COLO668 (cell line): ENCODE measurements at regions not wholly inside any gene's neighbourhood (a gene's known extent, or its start where the extent isn't known, plus 50 kb on each side); places are given as distances from the start of the nearest gene placed in this dataset.

Experiments used
- DNase-seq: peaks from one replicate; lab custom pipeline; 2025; ENCODE audit not compliant: unreplicated experiment; lab: John Stamatoyannopoulos, UW

DNA sequence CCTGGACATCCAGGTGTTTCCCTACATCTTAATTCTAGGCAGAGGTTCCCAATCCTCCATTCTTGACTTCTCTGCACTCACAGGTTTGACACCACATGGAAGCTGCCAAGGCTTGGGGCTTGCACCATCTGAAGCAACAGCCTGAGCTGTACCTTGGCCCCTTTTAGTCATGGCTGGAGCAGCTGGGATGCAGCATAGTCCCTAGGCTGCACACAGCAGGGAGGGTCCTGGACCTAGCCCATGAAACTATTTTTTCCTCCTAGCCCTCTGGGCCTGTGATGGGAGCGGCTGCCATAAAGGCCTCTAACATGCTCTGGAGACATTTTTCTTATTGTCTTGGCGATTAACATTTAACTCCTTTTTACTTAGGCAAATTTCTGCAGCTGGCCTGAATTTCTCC, 417.2 kb upstream of the FLRT2 start:
- no peak for DNase-seq

DNA sequence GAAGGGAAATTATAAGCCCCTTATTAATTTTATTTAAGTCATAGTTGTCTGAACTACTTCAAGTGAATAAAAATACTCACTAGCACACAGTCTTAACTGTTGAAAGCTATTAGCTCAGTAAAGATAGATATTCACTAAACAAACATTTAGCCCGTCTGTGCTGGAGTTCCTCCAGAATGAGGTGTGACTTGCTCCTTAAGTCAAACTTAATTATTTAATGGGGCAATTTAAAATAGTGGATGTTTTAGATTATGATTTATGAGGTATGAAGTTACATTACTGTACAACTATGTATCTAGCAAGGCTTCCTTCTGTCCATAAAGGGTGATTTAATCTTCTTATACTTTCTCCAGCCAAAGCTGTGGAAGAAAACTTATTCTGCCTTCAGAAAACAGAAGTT, 414.0 kb upstream of the FLRT2 start:
- no peak for DNase-seq

DNA sequence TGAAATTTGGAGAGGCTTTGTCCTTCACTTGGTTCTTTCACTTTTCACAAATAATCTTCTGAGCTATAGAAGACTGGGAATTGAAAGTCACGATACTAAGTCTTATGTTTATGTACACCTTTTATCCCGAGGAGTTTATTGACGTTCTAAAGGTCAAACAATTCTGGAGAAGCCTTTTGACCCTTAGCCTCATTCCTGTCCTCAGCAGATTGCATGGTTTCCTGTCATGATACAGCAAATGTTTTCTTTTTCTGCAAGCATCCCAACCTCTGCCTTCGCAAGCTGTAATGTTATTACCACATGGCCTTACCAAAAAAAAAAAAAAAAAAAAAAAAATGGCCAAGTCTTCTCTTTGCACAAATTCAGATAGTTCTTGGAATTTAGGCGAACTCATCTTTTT, 411.7 kb upstream of the FLRT2 start:
- DNase-seq = no peak

DNA sequence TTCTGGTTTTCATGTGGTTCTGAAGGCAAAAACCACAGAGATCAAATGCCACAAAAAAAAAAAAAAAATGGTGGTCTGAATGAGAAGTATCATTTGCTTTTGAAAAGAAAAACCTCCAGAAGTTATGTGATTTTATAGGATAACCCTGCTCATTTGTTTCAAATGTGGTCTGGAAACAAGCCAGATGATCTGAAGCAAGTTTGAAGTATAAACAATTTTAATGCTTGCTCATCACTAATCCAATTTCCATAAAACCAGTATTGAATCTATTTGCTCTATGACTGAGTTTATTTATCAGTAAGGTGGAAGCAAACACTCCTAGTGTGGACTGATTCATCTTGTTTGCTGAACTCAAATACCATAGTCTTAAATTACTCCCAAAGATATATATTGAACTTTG, 407.3 kb upstream of the FLRT2 start:
- no peak for DNase-seq

DNA sequence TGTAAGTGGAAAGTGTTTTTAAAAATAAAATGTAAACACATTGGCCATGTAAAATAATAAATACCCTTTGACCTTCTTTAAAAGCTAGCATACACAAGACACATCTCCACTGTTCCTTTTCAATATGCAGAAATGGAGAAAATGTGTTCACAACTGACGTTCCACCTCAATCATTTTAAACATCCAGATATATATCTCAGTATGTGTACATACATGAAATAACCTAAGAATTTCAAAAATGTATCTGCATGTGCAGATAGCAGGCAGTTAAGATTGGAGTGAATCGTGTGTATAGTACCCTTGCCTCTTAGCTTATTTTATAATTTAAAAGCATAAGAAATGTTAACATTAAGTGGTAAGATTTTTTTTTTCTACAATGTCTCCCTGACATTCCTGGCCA, 406.2 kb upstream of the FLRT2 start:
- DNase-seq = no peak

DNA sequence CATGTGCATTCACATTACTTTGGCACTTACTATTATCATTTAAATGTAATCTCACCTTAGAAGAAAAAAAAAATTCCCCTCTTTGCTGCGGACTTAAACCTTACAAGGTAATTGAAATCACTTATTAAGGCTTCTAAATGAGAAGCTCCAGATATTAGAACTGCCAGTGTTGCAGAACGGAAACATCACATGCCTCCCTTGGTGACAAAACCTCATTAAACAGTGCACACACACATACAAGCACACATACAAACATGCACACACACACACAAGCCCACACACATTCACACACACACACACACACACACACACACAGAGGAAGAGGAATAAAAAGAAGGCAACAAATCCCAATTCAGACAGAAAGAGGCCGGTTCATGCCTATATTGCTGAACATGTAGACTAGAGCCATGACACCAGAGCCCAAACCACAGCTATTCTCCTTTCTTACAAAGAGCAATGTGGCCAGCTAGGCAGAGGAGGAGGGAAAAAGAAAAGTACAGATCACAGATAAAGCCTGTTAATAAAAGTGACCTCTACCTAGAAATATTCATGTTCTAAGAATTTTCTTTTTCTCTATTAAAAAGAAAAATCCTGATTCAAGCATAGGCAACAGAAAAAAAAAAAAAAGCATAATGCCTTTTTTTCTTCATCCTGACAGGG, 405.2 kb upstream of the FLRT2 start:
- no peak for DNase-seq

DNA sequence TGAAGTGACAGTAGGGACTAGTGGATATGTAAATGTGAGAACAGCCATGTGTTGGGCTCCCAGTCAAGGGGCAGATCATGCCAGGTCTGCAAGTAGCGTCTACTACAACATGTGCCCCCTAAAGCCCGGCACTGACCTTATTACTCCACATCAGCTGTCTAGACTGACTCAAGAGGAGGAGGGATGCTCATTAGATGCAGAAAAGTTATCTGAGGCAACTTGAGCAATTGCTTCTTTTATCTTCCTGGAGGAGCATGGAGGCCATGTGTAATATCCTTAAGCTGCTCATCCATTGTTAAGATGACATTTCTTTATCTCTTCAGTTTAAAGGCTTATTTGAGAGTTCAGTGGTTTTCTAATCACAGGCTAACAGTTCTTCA, 404.7 kb upstream of the FLRT2 start:
- no peak for DNase-seq

DNA sequence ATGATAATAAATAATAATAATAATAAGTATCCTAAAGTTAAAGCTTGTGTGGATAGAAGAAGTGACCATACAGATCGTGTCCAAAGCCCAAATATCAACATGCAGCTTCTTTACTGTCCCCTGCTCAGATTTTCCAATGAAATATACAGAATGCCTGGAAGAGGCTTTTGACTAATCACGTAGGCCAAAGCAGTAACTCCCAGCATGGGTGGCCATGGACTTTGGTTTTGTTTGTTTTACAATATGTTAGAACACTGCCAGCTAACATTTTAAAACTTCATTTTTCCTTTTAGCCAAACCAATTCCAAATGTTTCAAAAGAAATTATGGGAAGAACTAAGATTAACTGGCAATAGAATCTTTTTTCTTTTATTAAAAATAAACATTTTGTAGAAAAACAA, 400.0 kb upstream of the FLRT2 start:
- no peak for DNase-seq

DNA sequence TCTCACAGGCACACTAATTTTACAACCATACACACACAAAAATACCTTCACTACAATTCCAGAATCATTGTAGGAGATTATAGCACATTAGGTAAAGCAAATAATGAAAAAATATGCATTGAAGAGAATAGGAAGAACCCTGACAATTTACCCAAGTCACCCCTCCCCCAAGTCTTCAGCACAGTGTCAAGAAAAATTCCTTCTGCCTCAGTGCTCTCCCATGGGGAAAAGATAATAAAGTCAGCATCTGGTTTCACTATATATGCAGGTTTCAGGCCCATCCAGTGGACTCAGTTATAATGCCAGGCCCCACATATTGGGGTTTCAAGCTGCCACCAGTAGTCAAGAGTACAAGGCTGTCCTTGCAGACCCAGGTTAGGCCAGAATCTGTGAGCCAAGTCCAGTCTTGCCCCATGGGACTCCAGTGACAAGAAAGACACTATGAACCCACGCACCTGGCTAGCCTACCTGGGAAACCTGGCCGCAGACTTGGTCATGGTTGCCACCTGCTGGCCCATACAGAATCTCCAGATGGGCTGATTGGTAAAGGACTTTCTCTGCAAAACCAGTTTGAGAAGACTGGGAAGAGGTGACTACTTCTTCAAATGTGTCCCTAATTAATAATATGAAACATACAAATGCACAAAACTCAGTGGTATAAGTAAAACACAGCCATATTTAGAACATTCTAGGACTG, 398.6 kb upstream of the FLRT2 start:
- DNase-seq = peak; percentile 55

DNA sequence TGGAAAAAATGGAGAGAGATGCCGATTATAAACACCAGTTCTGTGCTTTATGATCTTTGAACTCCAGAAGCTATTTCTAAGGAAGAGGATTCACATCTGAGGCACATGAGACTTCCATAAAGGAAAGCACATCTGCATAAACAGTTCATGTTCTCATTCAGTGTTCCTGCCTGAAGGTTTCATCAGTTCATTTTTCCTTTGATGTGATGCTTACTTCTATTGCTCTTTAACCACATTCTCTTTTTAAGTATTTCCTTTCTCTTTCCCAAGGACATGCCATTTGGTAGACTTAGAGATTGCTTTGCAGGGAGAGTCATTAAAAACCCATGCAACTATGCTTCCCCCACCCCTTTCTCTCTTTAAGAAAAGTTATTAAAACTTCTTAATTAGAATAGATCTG, 387.0 kb upstream of the FLRT2 start:
- DNase-seq = no peak

DNA sequence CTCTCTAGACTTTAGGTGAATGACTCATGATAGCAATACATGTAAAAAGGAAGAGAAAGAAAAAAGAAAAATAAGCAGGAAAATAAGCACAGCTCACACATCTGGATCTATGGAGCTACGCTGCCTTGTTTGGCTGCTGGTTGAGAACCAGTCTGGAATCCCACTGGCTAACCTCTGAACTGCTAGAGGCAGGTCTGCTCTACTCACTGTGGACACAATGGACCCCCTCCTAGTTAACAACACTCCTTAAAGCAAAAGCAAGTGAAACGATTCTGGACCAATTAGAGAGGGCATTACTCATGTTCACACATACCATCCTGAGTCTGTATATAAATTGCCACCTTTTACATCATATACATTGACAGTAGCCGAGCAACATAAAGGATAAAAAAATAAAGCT, 383.2 kb upstream of the FLRT2 start:
- no peak for DNase-seq

DNA sequence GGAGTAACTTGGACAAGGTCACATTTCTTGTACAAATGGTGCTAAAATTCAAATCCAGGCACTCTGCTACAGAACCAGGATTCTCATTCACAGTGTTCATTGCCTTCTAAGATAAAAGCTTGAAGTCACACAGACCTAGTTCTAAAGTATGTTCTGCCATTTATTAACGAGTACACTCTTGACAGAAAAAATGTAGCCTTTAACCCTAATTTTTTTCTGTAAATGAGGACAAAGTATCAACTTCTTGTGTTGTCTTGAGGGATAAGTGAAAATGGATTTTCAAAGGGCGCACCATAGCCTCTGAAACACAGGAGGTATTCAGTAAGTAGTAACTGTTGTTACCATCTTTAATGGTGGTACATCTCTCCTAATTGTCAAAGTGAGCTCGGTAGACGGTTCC, 379.8 kb upstream of the FLRT2 start:
- DNase-seq = no peak

DNA sequence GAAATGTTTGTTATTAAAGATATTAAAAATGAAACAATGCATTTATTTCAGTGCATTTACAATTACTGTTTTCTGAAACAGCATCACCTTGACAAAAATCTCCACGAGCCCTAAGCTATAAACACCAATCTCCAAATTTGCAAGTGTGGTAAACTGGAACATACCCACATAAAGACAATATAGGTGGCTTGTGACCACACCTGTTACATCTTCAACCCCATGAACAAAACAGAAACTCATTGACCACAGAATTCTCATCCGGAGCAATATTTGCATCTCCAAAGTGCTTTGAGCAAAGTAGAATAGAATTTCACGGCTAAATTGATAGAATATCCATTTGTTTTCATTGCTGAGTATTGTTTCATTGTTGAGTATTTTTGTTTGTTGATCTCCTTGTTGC, 375.2 kb upstream of the FLRT2 start:
- no peak for DNase-seq

DNA sequence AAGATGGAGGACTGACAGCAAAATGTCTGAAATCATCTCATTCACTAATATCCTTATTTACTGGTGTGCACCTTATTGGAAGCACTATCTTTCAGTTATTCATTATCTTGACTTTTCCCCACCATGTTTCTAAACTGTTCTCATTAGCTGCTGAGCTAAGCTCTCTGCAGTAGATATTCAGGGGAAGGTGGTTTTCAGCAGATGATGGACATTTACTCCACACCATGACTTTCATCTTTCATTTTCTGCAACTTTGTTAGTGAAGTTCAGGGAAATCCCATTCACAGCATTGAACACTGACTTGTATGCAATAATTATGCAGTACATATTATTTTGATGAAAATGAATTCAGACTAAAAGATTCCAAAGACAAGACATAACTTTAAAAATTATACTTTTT, 373.6 kb upstream of the FLRT2 start:
- DNase-seq = no peak

DNA sequence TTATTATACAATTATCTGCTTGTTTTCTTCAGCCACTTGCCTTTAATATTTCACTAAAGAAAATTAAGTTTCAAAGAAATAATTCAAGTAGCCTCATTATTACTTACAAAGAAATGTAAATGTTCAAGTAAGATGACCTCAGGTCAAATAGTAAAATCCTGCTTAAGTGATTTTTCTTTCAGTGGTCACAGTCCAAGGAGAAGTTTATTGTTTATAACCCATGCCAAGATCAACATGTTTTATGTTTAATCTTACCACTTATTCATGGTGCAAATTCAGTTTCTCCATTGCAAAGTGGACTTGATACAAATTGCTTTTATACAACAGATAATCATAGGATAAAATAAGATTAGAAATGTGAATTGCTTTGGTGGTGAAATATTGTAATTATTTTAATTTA, 370.2 kb upstream of the FLRT2 start:
- no peak for DNase-seq

DNA sequence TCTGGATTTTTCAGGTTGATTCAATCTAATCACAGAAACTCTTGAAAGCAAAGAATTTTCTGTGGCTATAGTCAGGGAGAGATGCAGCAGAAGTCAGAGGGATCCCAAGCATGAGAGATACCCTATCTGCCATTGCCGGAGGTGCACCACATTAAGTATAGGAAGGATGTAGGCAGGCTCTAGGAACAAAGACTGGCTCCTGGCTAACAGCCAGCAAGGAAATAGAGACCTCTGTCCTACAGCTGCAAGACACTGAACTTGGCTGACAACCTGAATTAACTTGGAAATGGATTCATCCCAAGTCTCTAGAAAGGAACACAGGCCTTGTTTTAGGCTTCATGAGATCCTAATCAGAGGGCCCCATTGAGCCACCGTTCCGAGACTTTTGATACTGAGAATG, 364.9 kb upstream of the FLRT2 start:
- no peak for DNase-seq

DNA sequence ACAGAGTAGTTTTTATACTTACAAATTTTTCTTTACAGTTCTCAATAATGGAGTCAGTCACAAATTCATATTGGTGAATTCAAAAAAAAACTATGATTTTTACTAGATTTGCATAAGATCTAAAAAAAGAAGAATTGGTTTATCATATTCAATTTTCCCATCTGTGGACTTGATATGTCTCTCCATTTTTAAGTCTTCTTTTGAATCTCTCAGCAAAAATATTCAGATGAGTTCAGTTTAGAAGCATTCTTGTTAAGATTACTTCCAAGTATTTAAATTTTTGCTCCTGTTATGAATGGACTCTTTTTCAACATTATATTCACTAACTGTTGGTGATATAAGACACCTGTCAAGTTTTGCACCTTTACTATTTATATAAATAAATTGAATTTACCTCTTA, 360.6 kb upstream of the FLRT2 start:
- DNase-seq = no peak

DNA sequence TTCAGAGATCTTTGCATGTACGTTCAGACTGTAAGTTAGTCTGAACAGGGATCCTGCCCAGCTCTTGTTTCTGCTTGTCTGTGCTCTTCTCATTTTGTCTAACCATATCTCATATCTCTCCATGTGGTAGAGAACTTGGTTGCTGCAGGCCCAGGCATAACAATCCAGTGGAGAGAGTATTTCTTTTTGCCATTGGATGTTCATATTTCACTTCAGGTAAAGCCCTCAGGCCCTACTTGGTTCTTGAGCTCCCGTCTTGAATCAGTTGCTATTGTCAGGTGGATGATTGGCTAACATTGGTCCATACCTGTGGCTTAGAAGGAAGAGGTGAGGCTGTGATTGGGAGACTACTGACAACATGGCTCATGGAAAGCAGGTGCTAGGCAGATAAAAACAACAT, 357.7 kb upstream of the FLRT2 start:
- DNase-seq = no peak

DNA sequence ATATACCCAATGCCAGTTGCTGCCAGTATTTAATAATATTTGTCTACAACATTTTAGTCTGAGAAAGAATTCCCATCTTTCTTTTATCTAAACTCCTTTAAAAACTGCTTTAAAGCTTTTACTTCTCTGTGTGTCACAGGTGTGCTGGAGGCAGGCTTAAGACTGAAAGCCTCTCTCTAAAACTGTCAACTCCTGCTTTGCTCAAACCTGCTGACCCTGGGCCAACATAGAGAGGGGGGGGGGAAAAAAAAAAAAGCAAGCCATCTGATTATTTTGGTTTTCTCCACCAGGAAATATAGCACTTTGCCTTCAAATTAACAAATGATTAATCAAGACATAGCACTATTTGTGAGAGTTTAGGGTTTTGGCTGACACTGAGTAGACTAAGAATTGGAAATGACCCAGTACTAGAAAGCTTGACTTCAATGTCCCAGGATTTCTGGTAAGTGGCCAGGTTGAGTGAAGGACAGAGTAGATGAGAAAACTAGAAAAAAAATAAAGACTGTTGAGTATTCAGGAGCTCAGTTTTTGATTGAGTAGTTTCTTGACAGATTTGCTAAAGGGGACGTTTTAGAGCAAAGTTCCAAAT, 357.0 kb upstream of the FLRT2 start:
- DNase-seq = no peak

DNA sequence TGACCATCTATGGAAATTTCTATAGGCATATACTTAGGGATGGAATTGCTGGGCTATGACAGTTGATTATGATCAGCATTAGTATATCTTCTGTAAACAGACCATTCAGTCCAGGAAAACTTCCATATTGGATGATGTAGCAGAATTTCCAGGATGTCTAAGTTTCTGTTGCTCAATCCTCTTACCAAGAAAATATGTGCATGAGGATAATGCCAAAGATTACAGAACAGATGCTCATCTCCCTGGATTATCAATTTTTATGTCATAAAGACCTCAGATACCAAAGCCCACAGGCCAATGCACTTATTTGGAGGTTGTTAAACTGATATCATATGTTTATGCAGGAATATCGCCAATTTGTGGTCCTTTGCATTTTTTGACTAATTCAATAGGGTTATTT, 354.4 kb upstream of the FLRT2 start:
- DNase-seq = no peak

DNA sequence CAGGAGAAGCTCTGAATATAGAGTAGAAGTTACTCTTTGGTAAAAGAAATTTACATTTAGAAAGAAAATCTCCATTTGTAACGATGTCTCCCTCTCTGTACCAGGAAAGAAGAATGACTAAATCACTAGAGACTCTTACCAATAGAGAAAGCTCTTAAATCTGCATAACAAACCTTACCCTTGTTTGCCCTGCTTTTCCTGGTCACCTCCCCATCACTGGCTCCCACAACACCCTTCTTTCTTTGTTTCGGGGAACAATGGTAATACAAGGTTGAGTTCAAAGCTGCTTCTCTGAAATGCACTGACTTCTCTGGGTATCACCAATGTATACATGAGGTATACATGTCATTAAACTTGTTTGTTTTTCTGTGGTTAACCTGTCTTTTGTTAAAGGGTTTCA, 351.1 kb upstream of the FLRT2 start:
- no peak for DNase-seq

DNA sequence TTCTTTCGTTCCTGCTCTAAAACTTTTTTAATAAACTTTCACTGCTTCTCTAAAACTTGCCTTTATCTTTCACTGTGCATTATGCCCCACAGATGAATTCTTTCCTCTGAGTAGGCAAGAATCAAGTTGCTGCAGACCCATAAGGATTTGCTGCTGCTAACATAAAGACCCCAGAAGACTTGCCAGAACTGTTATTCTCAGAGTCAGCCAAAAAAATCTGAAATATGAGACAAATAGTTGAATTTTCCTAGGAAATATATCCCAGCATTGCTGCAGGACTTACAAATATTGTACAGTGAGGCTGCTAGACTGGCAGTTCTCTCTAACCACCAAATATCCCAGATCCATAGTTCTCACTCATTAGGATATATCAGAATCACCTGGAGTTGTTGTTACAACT, 349.1 kb upstream of the FLRT2 start:
- no peak for DNase-seq

DNA sequence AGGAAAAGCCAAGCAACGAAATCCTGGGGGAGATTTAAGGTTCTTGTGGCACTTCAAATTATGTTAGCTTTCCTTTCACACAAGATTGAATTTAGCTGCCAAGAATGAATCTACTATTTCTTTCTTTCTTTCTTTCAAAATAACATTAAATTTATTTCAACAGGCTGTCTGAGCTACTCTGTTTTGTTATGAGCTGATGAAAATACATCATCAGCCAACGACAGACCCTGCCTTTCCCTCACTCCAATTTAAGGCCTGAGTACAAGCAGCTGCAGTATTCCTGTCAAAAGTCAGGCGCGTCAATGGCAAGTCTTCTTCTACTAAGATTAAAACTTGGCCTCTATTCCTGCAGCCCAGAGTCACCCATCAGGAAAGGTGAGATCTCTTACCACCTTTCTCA, 347.7 kb upstream of the FLRT2 start:
- DNase-seq = no peak
